Esophagus squamous epithelium (tissue), 5 donors: ENCODE measurements at regions not wholly inside any gene's neighbourhood (a gene's known extent, or its start where the extent isn't known, plus 50 kb on each side); places are given as distances from the start of the nearest gene placed in this dataset.

Experiments used
- DNase-seq: peaks from one replicate; lab custom pipeline; 2025; lab: John Stamatoyannopoulos, UW
- H3K27ac ChIP-seq, 4 donors: fragments of 200-600 bp; sonication (generic); one replicate each; pipeline ENCODE4 v1.5.1; 2016 to 2019; ENCODE audit warnings: mild to moderate bottlenecking in 1 of 4
- H3K27me3 ChIP-seq, 4 donors: fragments of 200-600 bp; sonication (generic); 1 replicate in 3 of 4; 2 replicates in 1 of 4; pipeline versions ENCODE4 v1.5.1 to v1.6.0; 2017 to 2021; ENCODE audit warnings: antibody characterized with exemption in 1 of 4
- H3K36me3 ChIP-seq, 3 donors: fragments of 200-600 bp; sonication (generic); one replicate each; pipeline ENCODE4 v1.5.1; 2016 to 2019
- H3K4me1 ChIP-seq, 3 donors: fragments of 200-600 bp; sonication (generic); one replicate each; pipeline ENCODE4 v1.5.1; 2017 to 2019
- H3K4me3 ChIP-seq, 4 donors: fragments of 200-600 bp; sonication (generic); 1 replicate in 3 of 4; 2 replicates in 1 of 4; pipeline ENCODE4 v1.5.1; 2016 to 2019; ENCODE audit warnings: mild to moderate bottlenecking in 2 of 4, moderate library complexity in 1 of 4
- H3K9me3 ChIP-seq, 3 donors: fragments of 200-600 bp; sonication (generic); one replicate each; pipeline ENCODE4 v1.5.1; 2016 to 2019
- CTCF ChIP-seq, 6 experiments: fragments of 450-650 bp in 4 of 6; fragments of 200-600 bp in 2 of 6; sonication (generic) in 2 of 6; IDR thresholded peaks; one replicate each; pipeline ENCODE4 v1.5.1; 2016 to 2019; ENCODE audit warnings: antibody characterized with exemption in 6 of 6, mild to moderate bottlenecking in 4 of 6, moderate library complexity in 4 of 6
- POLR2A ChIP-seq, 4 donors: fragments of 450-650 bp; IDR thresholded peaks; one replicate each; pipeline ENCODE4 v1.6.1; 2017; ENCODE audit warnings: antibody characterized with exemption in 4 of 4, mild to moderate bottlenecking in 4 of 4, moderate library complexity in 3 of 4
- WGBS, 2 donors: methylation state at CpG; one replicate each; pipeline ENCODE4 v1.1.5; 2018; 5-methylcytosine and 5-hydroxymethylcytosine counted together
- intact Hi-C: fragments of 100-400 bp; cut with DNase I; formaldehyde crosslinking; loops from one replicate; pipeline ENCODE4 v1.15.0; 2022
- donor health status: DM: yes; HTN: yes; CAD: no.

GRCh38 chr6:121799574-121799973, 364.1 kb downstream of the GJA1 start:
- peaks cover 0 to 7% (median 0%) of the 10 kb centered on the region in 3 donors for H3K9me3 ChIP-seq
- no peaks in the 10 kb centered on the region for H3K4me1 ChIP-seq
- intact Hi-C loops: no loop called here
- no peaks in the 10 kb centered on the region for H3K36me3 ChIP-seq
- H3K27me3 ChIP-seq: no peaks in the 10 kb centered on the region
- TF ChIP-seq POLR2A (IDR thresholded peaks at IDR 0.05): no peak
- no peak for TF ChIP-seq CTCF (IDR thresholded peaks at IDR 0.05)
- H3K4me3 ChIP-seq: no peak overlapping the region
- DNase-seq: no peak
- no peak overlapping the region for H3K27ac ChIP-seq

DNA sequence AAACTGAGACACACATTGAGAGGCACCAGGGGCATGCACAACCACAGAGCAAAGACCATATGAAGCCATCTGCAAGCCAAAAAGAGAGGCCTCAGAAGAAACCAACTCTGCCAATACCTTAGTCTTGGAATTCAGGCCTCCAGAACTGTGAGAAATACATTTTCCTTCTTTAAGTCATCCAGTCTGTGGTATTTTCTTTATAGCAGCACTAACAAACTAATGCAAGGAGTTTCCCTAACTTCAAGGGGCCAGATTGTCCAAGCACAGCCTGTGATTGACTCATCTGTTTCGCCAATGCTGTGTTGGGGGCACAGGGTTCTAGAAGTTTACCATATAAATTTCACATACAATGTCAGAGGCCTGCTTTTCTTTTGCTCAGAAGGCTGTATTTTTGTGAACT, 364.6 kb downstream of the GJA1 start:
- Histone ChIP-seq H3K4me1 (no peaks in the 10 kb centered on the region), H3K27me3 (no peaks in the 10 kb centered on the region), H3K9me3 (peaks cover 0 to 7% (median 0%) of the 10 kb centered on the region in 3 donors), H3K4me3 (no peak overlapping the region), H3K36me3 (no peaks in the 10 kb centered on the region), H3K27ac (no peak overlapping the region)
- intact Hi-C loops: no loop called here
- DNase-seq: no peak
- WGBS, 2 donors: 77 to 100% methylated on average over 1 of the region's 1 CpG
- no peak for TF ChIP-seq CTCF (IDR thresholded peaks at IDR 0.05)
- TF ChIP-seq POLR2A (IDR thresholded peaks at IDR 0.05): no peak

GRCh38 chr6:121806116-121806515, 370.7 kb downstream of the GJA1 start:
- 85 to 89% methylated on average over 1 of the region's 1 CpG for WGBS, 2 donors
- no peaks in the 10 kb centered on the region for H3K36me3 ChIP-seq
- H3K27ac ChIP-seq: no peak overlapping the region
- no peak overlapping the region for H3K4me3 ChIP-seq
- intact Hi-C loops: no loop called here
- no peaks in the 10 kb centered on the region for H3K27me3 ChIP-seq
- DNase-seq: no peak
- H3K4me1 ChIP-seq: no peaks in the 10 kb centered on the region
- TF ChIP-seq POLR2A (IDR thresholded peaks at IDR 0.05): no peak
- no peak for TF ChIP-seq CTCF (IDR thresholded peaks at IDR 0.05)
- H3K9me3 ChIP-seq: no peaks in the 10 kb centered on the region

GRCh38 chr6:121809211-121809610, 373.8 kb downstream of the GJA1 start:
- intact Hi-C loops: no loop called here
- WGBS, 2 donors: 85 to 89% methylated on average over 3 of the region's 3 CpGs
- no peaks in the 10 kb centered on the region for H3K4me1 ChIP-seq
- H3K27ac ChIP-seq: no peak overlapping the region
- H3K27me3 ChIP-seq: no peaks in the 10 kb centered on the region
- no peak for DNase-seq
- no peak for TF ChIP-seq CTCF (IDR thresholded peaks at IDR 0.05)
- no peak for TF ChIP-seq POLR2A (IDR thresholded peaks at IDR 0.05)
- no peaks in the 10 kb centered on the region for H3K36me3 ChIP-seq
- no peaks in the 10 kb centered on the region for H3K9me3 ChIP-seq
- H3K4me3 ChIP-seq: no peak overlapping the region

DNA sequence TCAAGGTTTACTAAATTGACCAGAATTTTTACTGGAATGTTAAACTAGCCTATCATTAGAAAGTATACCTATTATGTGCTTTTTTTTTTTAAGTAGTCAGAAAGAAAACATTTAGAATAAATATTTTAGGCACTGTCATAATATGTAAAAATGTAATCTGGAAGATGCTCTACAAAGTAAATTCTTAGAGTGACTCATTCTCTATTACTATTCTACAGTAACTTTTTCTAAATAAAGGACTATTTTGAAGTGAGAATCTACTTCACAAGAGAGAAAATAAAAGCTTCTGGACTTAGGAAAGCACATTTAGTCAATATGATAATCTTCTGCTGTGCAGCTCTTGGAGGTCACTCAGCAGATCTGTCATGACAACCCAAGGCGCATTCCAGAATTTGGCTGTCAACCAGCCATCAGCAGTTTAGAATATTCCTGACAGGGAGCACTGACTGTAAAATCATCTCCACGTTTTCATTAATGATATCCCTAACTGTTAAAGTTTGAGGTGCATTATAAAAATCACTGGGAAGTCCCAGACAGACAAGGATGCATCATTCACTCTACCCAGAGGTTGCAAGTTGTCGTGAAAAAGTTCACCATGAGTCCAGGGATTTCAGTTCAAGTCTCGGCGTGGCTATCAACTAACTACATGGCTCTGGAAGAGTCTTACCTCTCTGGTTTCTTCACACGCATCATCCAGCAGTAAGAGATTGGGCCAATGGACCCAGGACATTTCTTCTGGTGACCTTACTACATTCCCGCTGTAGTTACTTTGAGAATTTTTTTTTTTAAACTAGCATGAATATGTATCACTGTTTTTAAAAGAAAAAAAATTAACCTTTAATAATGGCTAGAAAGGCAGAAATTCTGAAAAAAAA, 374.9 kb downstream of the GJA1 start:
- Histone ChIP-seq H3K4me1 (no peaks in the 10 kb centered on the region), H3K36me3 (no peaks in the 10 kb centered on the region), H3K27ac (no peak overlapping the region), H3K4me3 (no peak overlapping the region), H3K9me3 (no peaks in the 10 kb centered on the region), H3K27me3 (no peaks in the 10 kb centered on the region)
- TF ChIP-seq POLR2A (IDR thresholded peaks at IDR 0.05) (no peak), CTCF (IDR thresholded peaks at IDR 0.05) (no peak)
- WGBS, 2 donors: 80 to 81% methylated on average over 7 of the region's 7 CpGs
- intact Hi-C loops: no loop called here
- no peak for DNase-seq
